NCI-H2029 (cell line): ENCODE measurements at regions not wholly inside any gene's neighbourhood (a gene's known extent, or its start where the extent isn't known, plus 50 kb on each side); places are given as distances from the start of the nearest gene placed in this dataset.

ENCODE experiments used
- DNase-seq: peaks from one replicate; lab custom pipeline; 2025; lab: John Stamatoyannopoulos, UW

GRCh38 chr16:87182759-87183158 lies 134.4 kb downstream of the C16orf95 start:
- DNase-seq, result no peak

GRCh38 chr16:87183647-87184046 lies 133.5 kb downstream of the C16orf95 start:
- DNase-seq, result no peak

- DNase-seq, result no peak
Observed at GRCh38 chr16:87185308-87185707, 131.9 kb downstream of the C16orf95 start.

- no peak for DNase-seq
Observed at GRCh38 chr16:87185983-87186382, 131.2 kb downstream of the C16orf95 start.

GRCh38 chr16:87186446-87186845 lies 130.7 kb downstream of the C16orf95 start:
- DNase-seq, result no peak

- no peak for DNase-seq
Observed at GRCh38 chr16:87186876-87187533, 130.2 kb downstream of the C16orf95 start.

GRCh38 chr16:87188104-87188503 lies 129.1 kb downstream of the C16orf95 start:
- no peak for DNase-seq

- no peak for DNase-seq
Observed at GRCh38 chr16:87189426-87189825, 127.8 kb downstream of the C16orf95 start.

- DNase-seq, result no peak
Observed at GRCh38 chr16:87190288-87191230, 126.6 kb downstream of the C16orf95 start.

- no peak for DNase-seq
Observed at GRCh38 chr16:87192452-87193073, 124.6 kb downstream of the C16orf95 start.

GRCh38 chr16:87194172-87194571 lies 123.0 kb downstream of the C16orf95 start:
- DNase-seq, result no peak

GRCh38 chr16:87195161-87195560 lies 122.0 kb downstream of the C16orf95 start:
- DNase-seq, result no peak

GRCh38 chr16:87196231-87196630 lies 121.0 kb downstream of the C16orf95 start:
- DNase-seq, result no peak

GRCh38 chr16:87196661-87197060 lies 120.5 kb downstream of the C16orf95 start:
- DNase-seq, result no peak

GRCh38 chr16:87198328-87198832 lies 118.8 kb downstream of the C16orf95 start:
- no peak for DNase-seq

GRCh38 chr16:87198881-87199280 lies 118.3 kb downstream of the C16orf95 start:
- DNase-seq, result no peak

GRCh38 chr16:87199379-87199778 lies 117.8 kb downstream of the C16orf95 start:
- no peak for DNase-seq

GRCh38 chr16:87199901-87200300 lies 117.3 kb downstream of the C16orf95 start:
- no peak for DNase-seq

GRCh38 chr16:87200637-87201036 lies 116.6 kb downstream of the C16orf95 start:
- no peak for DNase-seq

- DNase-seq, result no peak
Observed at GRCh38 chr16:87201052-87201451, 116.1 kb downstream of the C16orf95 start.

- no peak for DNase-seq
Observed at GRCh38 chr16:87201790-87202189, 115.4 kb downstream of the C16orf95 start.

GRCh38 chr16:87202346-87202745 lies 114.8 kb downstream of the C16orf95 start:
- no peak for DNase-seq
